ENCODE measurements at regions not wholly inside any gene's neighbourhood (a gene's known extent, or its start where the extent isn't known, plus 50 kb on each side); places are given as distances from the start of the nearest gene placed in this dataset.
A peak's percentile ranks its signal among the peaks of the same experiment; 100 is the strongest.
"Not testable (repeated sequence)": the region's sequence is repeated elsewhere in the genome, so short reads cannot be mapped to it uniquely, and the experiment has no call there.

GRCh38 chr3:161914703-161915417 is 418.3 kb downstream of the OTOL1 start:
- DNase-seq (ENCODE audit: low spot score): peak; percentile 70

DNA sequence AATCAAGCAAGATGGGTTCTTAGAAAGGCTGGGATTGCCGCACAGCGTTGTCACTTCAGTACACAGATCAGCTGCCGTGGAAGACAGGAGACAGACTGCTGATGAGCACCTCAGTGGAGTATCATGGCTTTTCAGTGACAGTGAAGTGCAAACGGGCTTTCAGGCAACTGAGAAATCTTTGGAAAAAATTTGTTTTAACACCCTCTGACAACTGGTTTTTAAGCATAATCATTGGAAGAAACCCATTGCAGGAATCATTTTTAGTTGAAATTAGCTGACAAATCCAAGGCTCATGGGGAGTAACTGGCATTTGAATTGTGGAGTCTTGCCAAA is 418.8 kb downstream of the OTOL1 start:
- no peak for DNase-seq (ENCODE audit: low spot score)

DNA sequence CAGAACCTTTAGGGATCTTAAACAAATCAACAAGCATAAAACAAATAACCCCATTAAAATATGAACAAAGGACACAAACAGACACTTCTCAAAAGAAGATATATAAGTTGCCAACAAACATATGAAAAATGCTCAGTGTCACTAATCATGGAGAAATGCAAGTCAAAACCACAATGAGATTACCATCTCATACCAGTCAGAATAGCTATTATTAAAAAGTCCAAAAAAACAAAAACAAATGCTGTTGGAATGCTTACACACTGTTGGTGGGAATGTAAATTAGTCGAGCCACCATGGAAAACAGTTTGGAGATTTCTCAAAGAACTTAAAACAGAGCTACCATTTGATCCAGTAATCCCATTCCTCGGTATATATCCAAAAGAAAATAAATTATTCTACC is 423.6 kb downstream of the OTOL1 start:
- no peak for DNase-seq (ENCODE audit: low spot score)

- DNase-seq (ENCODE audit: low spot score): no peak
Observed at GRCh38 chr3:161925749-161926360, 429.2 kb downstream of the OTOL1 start.

- DNase-seq (ENCODE audit: low spot score): no peak
Observed at GRCh38 chr3:161927131-161927530, 430.5 kb downstream of the OTOL1 start.

DNA sequence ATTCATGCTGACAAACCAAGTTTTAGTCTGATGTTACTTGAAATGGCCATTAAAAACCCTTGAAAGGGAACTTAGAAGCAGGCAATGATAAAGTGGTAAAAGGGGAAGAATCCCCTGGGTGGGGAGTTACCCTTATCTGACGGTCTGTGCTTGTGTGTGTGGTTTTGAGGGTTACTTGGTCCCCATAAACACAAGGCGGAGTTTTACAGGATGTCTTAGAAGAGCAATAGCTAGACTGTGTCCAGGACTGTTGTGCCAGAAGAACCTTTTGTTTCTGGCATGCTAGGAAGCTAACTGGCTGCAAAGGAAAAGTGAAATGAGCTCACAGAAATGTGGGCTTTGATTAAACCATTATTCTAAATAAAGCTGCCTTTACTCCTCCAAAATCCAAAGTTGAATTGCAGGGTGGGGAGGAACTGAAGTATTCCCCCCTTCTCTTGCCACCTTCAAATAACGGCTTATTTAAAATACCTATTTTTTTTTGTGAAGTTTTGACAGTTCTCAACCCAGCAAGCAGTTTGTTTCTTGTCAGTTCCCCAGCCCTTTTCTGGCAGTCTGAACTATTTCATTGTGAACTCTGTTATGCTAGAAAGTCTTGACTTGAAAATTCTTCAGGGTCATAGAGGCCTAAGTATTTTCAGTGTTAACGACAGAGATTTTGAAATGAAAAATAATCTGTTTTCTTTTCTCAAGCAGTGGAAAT is 443.5 kb downstream of the OTOL1 start:
- DNase-seq (ENCODE audit: low spot score): no peak

GRCh38 chr3:161940621-161940965 is 444.0 kb downstream of the OTOL1 start:
- DNase-seq (ENCODE audit: low spot score): no peak

DNA sequence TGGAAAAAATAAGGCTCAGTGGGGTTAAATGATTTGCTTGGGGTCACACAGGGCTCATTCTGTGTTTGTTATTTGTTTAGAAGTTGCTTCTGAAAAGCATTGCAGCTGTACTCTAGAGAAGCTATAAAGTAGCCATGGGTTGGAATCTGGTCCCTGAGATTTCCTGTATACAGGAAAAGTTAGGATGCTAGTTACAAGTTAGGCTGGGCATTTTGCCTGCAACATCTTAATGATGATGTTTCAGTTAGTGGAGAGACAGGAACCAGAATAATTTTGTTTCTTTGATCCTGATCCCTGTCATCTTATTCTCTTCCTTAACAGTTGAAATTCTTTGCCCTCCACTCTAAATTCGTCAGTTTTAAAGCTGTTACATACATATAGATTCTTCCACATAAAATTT is 445.3 kb downstream of the OTOL1 start:
- DNase-seq (ENCODE audit: low spot score): no peak

GRCh38 chr3:161943801-161944345 is 447.3 kb downstream of the OTOL1 start:
- DNase-seq (ENCODE audit: low spot score): not testable (repeated sequence)

DNA sequence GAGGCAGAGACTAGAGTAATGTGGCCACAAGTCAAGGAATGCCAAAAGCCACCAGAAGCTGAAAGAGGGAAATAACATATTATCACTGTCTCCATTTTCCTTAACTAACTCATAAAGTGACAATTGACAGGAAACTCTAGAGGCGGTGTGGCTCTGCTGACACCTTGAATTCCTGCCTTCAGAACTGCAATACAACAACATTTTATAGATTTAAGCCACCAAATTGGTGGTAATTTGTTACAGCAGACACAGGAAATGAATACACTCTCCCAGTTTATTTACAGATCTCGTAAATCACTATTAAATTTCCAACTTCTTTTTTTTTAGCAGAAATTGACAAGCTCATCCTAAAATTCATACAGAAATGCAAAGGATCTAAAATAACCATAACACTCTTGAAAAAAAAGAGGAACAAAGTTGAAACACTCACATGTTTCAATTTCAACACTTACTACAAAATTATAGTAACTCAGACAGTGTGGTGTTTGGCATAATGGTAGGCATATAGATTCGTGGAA is 449.9 kb downstream of the OTOL1 start:
- DNase-seq (ENCODE audit: low spot score): no peak

DNA sequence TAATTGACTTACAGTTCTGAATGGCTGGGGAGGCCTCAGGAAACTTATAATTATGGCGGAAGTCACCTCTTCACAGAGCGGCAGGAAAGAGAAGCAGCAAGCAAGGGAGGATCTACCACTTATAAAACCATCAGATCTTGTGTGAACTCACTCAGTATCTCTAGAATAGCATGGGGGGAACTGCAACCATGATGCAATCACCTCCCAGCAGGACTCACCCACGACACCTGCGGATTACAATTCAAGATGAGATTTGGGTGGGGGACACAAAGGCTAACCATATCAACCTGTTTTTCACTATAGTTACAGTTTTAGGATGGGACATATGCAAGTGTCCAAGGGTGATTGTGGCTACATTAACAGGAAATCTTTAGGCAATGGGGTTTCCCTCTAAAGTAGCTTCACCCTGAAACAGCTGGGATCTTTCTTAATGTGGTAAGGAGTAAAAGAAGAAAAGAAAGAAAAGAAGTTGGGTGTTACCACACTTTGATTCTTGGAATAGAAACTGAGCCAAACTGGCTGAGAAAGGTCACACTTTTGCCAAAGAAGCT is 453.8 kb downstream of the OTOL1 start:
- DNase-seq (ENCODE audit: low spot score): no peak

DNA sequence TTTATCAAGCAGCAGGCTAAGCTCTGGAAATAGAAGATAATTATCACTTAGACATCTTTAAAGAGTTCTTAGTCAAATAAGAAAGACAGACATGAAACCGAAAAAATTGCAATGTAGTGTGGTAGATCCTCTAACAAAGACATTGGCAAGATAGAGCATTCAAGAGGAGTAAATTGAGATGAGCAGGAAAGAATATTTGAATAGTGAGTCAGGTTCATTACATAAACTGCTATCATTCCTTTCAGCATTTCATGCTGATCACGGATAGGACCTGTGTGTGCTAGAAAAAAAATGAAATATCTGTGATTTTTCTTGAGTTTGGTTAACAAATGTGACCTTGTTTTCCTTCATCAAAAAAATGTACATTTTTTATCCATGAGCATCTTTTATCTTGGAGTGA is 460.9 kb downstream of the OTOL1 start:
- DNase-seq (ENCODE audit: low spot score): no peak

DNA sequence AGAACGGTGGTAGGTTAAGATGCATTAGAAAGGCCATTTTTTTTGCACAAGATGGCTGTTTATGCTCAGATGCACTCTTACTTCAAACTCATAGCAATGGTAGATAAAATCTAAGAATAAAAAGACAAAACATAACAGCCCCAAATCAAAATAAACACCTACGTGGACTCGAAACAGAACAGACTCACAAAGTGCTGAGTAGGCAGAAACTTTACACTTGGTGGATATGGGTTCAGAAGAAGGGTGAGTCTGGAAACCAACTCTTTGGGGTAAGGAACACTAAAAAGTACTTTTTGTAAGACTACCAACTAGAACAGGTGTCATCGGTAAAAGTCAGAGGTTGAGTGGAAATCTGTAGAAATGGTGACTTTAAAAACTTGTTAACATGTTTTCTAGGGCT is 468.2 kb downstream of the OTOL1 start:
- DNase-seq (ENCODE audit: low spot score): no peak

DNA sequence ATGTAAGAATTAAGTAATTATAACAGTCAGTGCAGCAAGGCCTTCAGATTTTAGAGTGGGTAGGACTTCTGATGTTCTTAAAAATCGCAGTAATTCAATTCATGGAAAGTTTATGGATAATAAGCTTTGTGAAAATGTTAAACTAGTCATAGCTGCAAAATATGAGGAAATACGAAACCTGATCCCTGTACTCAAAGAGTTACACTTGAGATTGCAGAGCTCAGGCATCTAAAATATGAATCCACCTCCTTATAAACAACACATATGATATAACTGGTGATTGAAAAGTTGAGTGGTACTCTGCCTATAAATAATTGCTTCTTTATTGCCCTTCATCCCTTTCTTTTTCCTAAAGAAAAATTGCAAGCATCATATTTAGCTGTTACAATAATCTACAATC is 473.3 kb downstream of the OTOL1 start:
- no peak for DNase-seq (ENCODE audit: low spot score)

DNA sequence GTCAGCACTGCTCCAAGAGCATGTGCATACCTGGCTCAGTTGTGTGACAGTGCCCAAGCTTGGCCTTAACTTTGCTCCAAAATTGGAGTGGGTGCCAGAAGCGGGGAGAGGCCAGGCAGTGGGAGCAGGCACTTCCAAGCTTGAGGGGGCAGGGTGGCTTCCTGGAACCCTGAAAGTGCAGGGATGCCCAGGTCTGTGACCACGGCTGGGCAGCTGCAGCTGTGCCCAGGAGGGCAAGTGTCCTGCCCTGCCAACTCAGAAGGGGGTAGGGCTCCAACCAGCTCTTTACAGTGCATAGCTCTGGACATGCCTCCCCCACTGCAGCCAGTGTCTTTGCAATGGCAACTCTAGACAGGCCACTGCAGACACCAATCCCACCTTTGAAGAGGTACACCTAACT is 478.6 kb downstream of the OTOL1 start:
- DNase-seq (ENCODE audit: low spot score): no peak

DNA sequence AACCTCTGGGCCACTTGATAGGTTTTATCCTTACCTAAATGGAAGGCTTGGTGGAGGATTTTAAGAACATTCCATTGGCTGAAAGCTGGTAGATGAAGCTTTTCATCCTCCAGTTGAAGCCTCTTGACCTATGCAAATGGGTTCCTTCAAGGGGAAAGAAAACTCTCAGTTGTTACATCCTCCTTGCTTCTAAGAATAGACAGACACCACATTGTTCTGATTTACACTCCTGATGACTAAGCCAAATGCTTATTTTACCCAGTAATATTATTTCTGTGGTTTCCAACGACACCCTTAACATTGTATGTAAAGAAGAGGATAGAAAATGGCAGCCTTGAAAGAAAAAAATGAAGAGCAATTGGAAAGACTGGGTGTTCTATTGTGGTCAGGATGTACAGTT is 480.5 kb downstream of the OTOL1 start:
- DNase-seq (ENCODE audit: low spot score): no peak

DNA sequence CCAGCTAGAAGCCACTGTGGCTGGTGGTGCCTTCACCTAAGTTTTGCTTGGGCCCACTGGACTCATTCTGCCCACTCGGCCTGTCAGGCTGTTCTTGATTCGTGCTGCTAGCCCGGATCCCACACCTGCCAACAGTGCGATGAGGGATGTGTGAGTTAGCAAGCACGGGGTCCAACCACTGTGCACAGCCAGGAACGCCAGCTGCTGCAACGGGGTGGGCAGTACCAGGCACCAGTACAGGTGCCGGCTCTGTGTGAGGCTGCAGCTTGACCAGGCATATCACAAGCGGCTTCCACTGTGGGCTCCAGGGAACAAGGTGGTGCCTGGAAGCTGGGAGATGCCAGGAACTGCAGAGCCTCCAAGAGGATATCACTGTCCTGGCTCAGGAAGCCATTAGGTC is 481.2 kb downstream of the OTOL1 start:
- no peak for DNase-seq (ENCODE audit: low spot score)

- DNase-seq (ENCODE audit: low spot score): no peak
Observed at GRCh38 chr3:161987933-161988332, 491.3 kb downstream of the OTOL1 start.

- DNase-seq (ENCODE audit: low spot score): no peak
Observed at GRCh38 chr3:161989012-161989411, 492.4 kb downstream of the OTOL1 start.

DNA sequence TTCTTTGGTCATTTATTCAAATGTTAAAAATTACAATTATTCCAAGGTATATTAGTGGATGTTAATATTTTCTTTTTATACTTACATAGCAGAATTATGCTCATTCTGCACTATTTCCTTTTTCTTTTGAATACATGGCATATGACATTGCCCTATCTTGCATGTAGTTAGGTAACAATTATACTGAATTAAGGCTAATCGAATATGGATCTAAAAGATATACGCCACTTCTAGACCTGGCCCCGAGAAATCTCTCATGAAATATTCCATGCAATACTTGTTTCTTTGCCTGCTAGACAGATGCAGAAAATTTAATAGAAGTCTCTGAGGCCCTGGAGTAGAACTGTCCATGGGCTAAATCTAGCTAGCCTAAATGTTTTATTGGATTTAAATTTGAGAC is 493.4 kb downstream of the OTOL1 start:
- DNase-seq (ENCODE audit: low spot score): no peak

DNA sequence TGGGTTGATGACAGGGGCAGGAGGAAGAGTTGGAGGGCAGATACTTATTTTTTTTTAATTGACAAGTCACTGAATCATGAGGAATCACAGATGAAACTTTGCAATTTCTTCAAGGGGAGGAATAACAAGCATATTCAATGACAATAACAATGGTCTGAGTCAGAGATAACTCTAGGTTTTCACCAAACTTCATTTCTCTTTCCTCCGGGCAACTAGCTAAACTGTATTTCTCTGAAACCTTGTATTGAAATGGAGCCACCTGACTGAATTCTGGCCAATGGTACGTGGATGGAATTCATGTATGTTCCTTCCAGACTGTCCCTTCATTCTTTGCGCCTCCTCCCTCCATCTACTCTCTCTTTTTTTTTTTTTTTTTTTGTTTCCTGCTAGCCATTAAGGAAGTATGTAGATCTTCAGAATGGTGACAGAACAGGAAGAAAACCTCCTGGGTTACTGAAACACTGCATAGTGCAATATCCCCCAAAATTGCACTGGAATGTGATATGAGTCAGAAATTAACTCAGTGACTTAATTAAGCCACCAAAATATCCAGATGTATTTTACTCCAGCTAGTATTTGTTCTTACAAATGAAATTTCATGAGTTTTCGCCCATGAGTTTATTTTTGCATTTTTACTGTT is 495.4 kb downstream of the OTOL1 start:
- no peak for DNase-seq (ENCODE audit: low spot score)

GRCh38 chr3:161999846-162000245 is 503.2 kb downstream of the OTOL1 start:
- no peak for DNase-seq (ENCODE audit: low spot score)

Measured in globus pallidus (tissue), 1 donor.